SK-N-SH treated with all-trans-retinoic acid at 6 μM for 48 hours (cell line): ENCODE measurements at regions not wholly inside any gene's neighbourhood (a gene's known extent, or its start where the extent isn't known, plus 50 kb on each side); places are given as distances from the start of the nearest gene placed in this dataset.

ENCODE experiments used
- ATAC-seq: fragments of 200-7000 bp; cut with Tn5 transposase; 3 replicates; pipeline ENCODE4 v1.9.1; 2020; ENCODE audit warnings: mild to moderate bottlenecking, moderate library complexity
- ARNTL ChIP-seq: fragments of 450-650 bp; formaldehyde crosslinking; IDR thresholded peaks from 2 replicates; pipeline ENCODE4 v1.5.0; 2020; ENCODE audit warnings: low read depth, mild to moderate bottlenecking, moderate library complexity, borderline replicate concordance
- BACH2 ChIP-seq: fragments of 250-450 bp; sonication (Bioruptor Pico); IDR thresholded peaks from 2 replicates; pipeline ENCODE4 v1.9.0; 2021; ENCODE audit warnings: mild to moderate bottlenecking, borderline replicate concordance
- CSDC2 ChIP-seq: fragments of 250-450 bp; sonication (Bioruptor Pico); IDR thresholded peaks from 2 replicates; pipeline ENCODE4 v1.5.0; 2020; ENCODE audit warnings: mild to moderate bottlenecking, moderate library complexity
- ESRRG ChIP-seq: fragments of 250-450 bp; sonication (Bioruptor Pico); IDR thresholded peaks from 2 replicates; pipeline ENCODE4 v1.6.1; 2021; ENCODE audit warnings: mild to moderate bottlenecking
- GLIS3 ChIP-seq: fragments of 250-450 bp; sonication (Bioruptor Pico); IDR thresholded peaks from 2 replicates; pipeline ENCODE4 v1.5.0; 2020; ENCODE audit warnings: mild to moderate bottlenecking, moderate library complexity
- OSR1 ChIP-seq: fragments of 250-450 bp; sonication (Bioruptor Pico); IDR thresholded peaks from 2 replicates; pipeline ENCODE4 v1.8.0; 2022; ENCODE audit warnings: moderate library complexity, mild to moderate bottlenecking, inconsistent platforms
- PPARA ChIP-seq: fragments of 250-450 bp; sonication (Bioruptor Pico); IDR thresholded peaks from 2 replicates; pipeline ENCODE4 v1.5.0; 2020; ENCODE audit warnings: mild to moderate bottlenecking, borderline replicate concordance
- RARB ChIP-seq: fragments of 250-450 bp; sonication (Bioruptor Pico); IDR thresholded peaks from 2 replicates; pipeline ENCODE4 v1.8.0; 2021; ENCODE audit warnings: mild to moderate bottlenecking, moderate library complexity
- SNAI2 ChIP-seq: fragments of 250-450 bp; sonication (Bioruptor Pico); IDR thresholded peaks from 2 replicates; pipeline ENCODE4 v1.5.0; 2020; ENCODE audit warnings: mild to moderate bottlenecking, moderate library complexity
- TCF4 ChIP-seq: fragments of 250-450 bp; sonication (Bioruptor Pico); IDR thresholded peaks from 2 replicates; pipeline ENCODE4 v1.8.0; 2021; ENCODE audit warnings: mild to moderate bottlenecking, moderate library complexity, borderline replicate concordance
- TOX ChIP-seq: fragments of 250-450 bp; sonication (Bioruptor Pico); IDR thresholded peaks from 2 replicates; pipeline ENCODE4 v1.8.0; 2021; ENCODE audit warnings: mild to moderate bottlenecking, moderate library complexity, borderline replicate concordance
- ZC3H10 ChIP-seq: fragments of 250-450 bp; sonication (Bioruptor Pico); IDR thresholded peaks from 2 replicates; pipeline ENCODE4 v1.5.1; 2021; ENCODE audit warnings: mild to moderate bottlenecking, moderate library complexity
- ZFP3 ChIP-seq: fragments of 250-450 bp; sonication (Bioruptor Pico); IDR thresholded peaks from 2 replicates; pipeline ENCODE4 v1.5.0; 2020; ENCODE audit warnings: mild to moderate bottlenecking, moderate library complexity
- ZFP30 ChIP-seq: fragments of 450-650 bp; formaldehyde crosslinking; IDR thresholded peaks from 2 replicates; pipeline ENCODE4 v1.5.0; 2022; ENCODE audit warnings: mild to moderate bottlenecking, moderate library complexity
- ZNF565 ChIP-seq: fragments of 450-650 bp; formaldehyde crosslinking; conservative IDR thresholded peaks from 2 replicates; pipeline ENCODE4 v1.5.0; 2020; ENCODE audit warnings: low read depth, mild to moderate bottlenecking, moderate library complexity
- ZNF70 ChIP-seq: fragments of 450-650 bp; formaldehyde crosslinking; IDR thresholded peaks from 2 replicates; pipeline ENCODE4 v1.5.0; 2020; ENCODE audit warnings: mild to moderate bottlenecking, moderate library complexity
- ZNF8 ChIP-seq: fragments of 450-650 bp; formaldehyde crosslinking; IDR thresholded peaks from 2 replicates; pipeline ENCODE4 v1.5.0; 2020; ENCODE audit warnings: mild to moderate bottlenecking, moderate library complexity
- TF ChIP-seq, protein P1 (sequence below): fragments of 250-450 bp; sonication (Bioruptor Pico); IDR thresholded peaks from 2 replicates; pipeline ENCODE4 v1.5.1; 2021; ENCODE audit warnings: mild to moderate bottlenecking, moderate library complexity
- TF ChIP-seq, protein P2 (sequence below): fragments of 250-450 bp; sonication (Bioruptor Pico); IDR thresholded peaks from 2 replicates; pipeline ENCODE4 v1.8.0; 2021; ENCODE audit warnings: low read depth, mild to moderate bottlenecking, moderate library complexity, borderline replicate concordance
- TF ChIP-seq, protein P3 (sequence below): fragments of 250-450 bp; sonication (Bioruptor Pico); IDR thresholded peaks from 2 replicates; pipeline ENCODE4 v1.5.1; 2020; ENCODE audit warnings: low read depth, mild to moderate bottlenecking, moderate library complexity
- TF ChIP-seq, protein P4 (sequence below): fragments of 250-450 bp; sonication (Bioruptor Pico); IDR thresholded peaks from 2 replicates; pipeline ENCODE4 v1.5.0; 2020; ENCODE audit warnings: mild to moderate bottlenecking, moderate library complexity
- TF ChIP-seq, protein P5 (sequence below): fragments of 250-450 bp; sonication (Bioruptor Pico); IDR thresholded peaks from 2 replicates; pipeline ENCODE4 v1.8.0; 2020; ENCODE audit warnings: mild to moderate bottlenecking, moderate library complexity, borderline replicate concordance

DNA sequence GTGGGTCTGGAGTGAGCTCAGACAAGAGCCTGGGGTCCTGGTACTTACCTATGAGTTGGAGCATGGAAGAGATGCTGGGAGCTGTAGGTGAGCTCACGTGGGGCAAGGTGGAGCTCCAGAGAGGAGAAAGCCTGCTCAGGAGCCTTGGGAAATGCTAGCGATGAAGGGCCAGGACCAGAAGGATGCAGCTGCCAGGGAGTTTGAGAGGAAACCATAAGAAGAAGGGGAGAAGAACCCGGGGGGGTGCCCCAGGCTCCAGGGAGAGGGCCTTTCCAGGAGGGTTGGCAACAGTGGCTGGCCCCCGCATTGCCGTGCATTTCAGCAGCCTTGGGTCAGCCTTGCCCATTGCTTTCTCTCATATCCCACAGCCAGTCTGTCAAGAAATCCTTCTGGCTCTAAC is 268.7 kb downstream of the GLI2 start:
- TF ChIP-seq, protein P1, sequence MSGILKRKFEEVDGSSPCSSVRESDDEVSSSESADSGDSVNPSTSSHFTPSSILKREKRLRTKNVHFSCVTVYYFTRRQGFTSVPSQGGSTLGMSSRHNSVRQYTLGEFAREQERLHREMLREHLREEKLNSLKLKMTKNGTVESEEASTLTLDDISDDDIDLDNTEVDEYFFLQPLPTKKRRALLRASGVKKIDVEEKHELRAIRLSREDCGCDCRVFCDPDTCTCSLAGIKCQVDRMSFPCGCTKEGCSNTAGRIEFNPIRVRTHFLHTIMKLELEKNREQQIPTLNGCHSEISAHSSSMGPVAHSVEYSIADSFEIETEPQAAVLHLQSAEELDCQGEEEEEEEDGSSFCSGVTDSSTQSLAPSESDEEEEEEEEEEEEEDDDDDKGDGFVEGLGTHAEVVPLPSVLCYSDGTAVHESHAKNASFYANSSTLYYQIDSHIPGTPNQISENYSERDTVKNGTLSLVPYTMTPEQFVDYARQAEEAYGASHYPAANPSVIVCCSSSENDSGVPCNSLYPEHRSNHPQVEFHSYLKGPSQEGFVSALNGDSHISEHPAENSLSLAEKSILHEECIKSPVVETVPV (CRISPR knock-in tag): no peak
- TF ChIP-seq CSDC2 (CRISPR knock-in tag): no peak
- TF ChIP-seq SNAI2 (CRISPR knock-in tag): no peak
- TF ChIP-seq, protein P2, sequence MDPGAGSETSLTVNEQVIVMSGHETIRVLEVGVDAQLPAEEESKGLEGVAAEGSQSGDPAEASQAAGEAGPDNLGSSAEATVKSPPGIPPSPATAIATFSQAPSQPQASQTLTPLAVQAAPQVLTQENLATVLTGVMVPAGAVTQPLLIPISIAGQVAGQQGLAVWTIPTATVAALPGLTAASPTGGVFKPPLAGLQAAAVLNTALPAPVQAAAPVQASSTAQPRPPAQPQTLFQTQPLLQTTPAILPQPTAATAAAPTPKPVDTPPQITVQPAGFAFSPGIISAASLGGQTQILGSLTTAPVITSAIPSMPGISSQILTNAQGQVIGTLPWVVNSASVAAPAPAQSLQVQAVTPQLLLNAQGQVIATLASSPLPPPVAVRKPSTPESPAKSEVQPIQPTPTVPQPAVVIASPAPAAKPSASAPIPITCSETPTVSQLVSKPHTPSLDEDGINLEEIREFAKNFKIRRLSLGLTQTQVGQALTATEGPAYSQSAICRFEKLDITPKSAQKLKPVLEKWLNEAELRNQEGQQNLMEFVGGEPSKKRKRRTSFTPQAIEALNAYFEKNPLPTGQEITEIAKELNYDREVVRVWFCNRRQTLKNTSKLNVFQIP (CRISPR knock-in tag): no peak
- TF ChIP-seq BACH2: no peak
- no peak for TF ChIP-seq TOX
- TF ChIP-seq ZFP3 (CRISPR knock-in tag): no peak
- TF ChIP-seq ZFP30: no peak
- TF ChIP-seq, protein P3, sequence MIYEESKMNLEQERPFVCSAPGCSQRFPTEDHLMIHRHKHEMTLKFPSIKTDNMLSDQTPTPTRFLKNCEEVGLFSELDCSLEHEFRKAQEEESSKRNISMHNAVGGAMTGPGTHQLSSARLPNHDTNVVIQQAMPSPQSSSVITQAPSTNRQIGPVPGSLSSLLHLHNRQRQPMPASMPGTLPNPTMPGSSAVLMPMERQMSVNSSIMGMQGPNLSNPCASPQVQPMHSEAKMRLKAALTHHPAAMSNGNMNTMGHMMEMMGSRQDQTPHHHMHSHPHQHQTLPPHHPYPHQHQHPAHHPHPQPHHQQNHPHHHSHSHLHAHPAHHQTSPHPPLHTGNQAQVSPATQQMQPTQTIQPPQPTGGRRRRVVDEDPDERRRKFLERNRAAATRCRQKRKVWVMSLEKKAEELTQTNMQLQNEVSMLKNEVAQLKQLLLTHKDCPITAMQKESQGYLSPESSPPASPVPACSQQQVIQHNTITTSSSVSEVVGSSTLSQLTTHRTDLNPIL (CRISPR knock-in tag): no peak
- TF ChIP-seq ZC3H10 (CRISPR knock-in tag): no peak
- no peak for ATAC-seq

DNA sequence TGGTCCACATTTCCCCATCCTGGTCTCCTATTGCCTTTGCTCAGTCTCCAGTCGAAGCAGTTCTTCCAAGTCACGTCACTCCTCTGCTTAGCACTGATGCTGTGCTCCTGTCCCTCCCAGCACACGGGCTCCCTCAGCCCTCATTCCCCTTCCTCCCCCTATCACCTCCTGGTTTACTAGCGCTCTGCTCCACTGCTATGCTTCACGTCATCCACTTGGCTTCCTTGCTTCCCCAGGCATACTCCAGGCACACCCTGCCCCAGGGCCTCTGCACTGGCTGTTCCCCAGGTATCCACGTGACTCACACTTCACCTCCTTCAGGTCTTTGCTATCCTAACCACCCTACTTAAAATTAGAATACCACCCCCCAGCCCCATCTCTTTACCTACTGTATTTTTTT is 269.3 kb downstream of the GLI2 start:
- TF ChIP-seq ESRRG (CRISPR knock-in tag) (no peak), ZFP30 (no peak), PPARA (CRISPR knock-in tag) (no peak), ARNTL (CRISPR knock-in tag) (no peak), TOX (no peak), TCF4 (CRISPR knock-in tag) (no peak), ZNF8 (no peak), ZNF565 (CRISPR knock-in tag) (no peak), ZC3H10 (CRISPR knock-in tag) (no peak), SNAI2 (CRISPR knock-in tag) (no peak), OSR1 (CRISPR knock-in tag) (no peak), GLIS3 (no peak), BACH2 (no peak), ZNF70 (no peak), RARB (CRISPR knock-in tag) (no peak)
- TF ChIP-seq, protein P4, sequence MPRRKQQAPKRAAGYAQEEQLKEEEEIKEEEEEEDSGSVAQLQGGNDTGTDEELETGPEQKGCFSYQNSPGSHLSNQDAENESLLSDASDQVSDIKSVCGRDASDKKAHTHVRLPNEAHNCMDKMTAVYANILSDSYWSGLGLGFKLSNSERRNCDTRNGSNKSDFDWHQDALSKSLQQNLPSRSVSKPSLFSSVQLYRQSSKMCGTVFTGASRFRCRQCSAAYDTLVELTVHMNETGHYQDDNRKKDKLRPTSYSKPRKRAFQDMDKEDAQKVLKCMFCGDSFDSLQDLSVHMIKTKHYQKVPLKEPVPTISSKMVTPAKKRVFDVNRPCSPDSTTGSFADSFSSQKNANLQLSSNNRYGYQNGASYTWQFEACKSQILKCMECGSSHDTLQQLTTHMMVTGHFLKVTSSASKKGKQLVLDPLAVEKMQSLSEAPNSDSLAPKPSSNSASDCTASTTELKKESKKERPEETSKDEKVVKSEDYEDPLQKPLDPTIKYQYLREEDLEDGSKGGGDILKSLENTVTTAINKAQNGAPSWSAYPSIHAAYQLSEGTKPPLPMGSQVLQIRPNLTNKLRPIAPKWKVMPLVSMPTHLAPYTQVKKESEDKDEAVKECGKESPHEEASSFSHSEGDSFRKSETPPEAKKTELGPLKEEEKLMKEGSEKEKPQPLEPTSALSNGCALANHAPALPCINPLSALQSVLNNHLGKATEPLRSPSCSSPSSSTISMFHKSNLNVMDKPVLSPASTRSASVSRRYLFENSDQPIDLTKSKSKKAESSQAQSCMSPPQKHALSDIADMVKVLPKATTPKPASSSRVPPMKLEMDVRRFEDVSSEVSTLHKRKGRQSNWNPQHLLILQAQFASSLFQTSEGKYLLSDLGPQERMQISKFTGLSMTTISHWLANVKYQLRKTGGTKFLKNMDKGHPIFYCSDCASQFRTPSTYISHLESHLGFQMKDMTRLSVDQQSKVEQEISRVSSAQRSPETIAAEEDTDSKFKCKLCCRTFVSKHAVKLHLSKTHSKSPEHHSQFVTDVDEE (CRISPR knock-in tag): no peak
- TF ChIP-seq, protein P1 (CRISPR knock-in tag): no peak
- TF ChIP-seq, protein P3 (CRISPR knock-in tag): no peak
- TF ChIP-seq, protein P2 (CRISPR knock-in tag): no peak
- TF ChIP-seq, protein P5, sequence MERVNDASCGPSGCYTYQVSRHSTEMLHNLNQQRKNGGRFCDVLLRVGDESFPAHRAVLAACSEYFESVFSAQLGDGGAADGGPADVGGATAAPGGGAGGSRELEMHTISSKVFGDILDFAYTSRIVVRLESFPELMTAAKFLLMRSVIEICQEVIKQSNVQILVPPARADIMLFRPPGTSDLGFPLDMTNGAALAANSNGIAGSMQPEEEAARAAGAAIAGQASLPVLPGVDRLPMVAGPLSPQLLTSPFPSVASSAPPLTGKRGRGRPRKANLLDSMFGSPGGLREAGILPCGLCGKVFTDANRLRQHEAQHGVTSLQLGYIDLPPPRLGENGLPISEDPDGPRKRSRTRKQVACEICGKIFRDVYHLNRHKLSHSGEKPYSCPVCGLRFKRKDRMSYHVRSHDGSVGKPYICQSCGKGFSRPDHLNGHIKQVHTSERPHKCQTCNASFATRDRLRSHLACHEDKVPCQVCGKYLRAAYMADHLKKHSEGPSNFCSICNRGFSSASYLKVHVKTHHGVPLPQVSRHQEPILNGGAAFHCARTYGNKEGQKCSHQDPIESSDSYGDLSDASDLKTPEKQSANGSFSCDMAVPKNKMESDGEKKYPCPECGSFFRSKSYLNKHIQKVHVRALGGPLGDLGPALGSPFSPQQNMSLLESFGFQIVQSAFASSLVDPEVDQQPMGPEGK: no peak
- ATAC-seq: no peak
